ENCODE measurements at regions not wholly inside any gene's neighbourhood (a gene's known extent, or its start where the extent isn't known, plus 50 kb on each side); places are given as distances from the start of the nearest gene placed in this dataset.

- H3K27me3 ChIP-seq, result no peaks in the 10 kb centered on the region
- intact Hi-C loops (cut with DNase I), result no loop called here
- no peak overlapping the region for H3K27ac ChIP-seq
- no peak for TF ChIP-seq CTCF (IDR thresholded peaks at IDR 0.05)
- TF ChIP-seq EP300 (IDR thresholded peaks at IDR 0.05), result no peak
- no peak for TF ChIP-seq POLR2A (IDR thresholded peaks at IDR 0.05)
- H3K4me1 ChIP-seq (ENCODE audit: insufficient read depth), result no peaks in the 10 kb centered on the region
- H3K36me3 ChIP-seq, result no peaks in the 10 kb centered on the region
- no peaks in the 10 kb centered on the region for H3K9me3 ChIP-seq
- no peak overlapping the region for H3K4me3 ChIP-seq
- no peak for DNase-seq
Observed at GRCh38 chr2:14933753-14934152, 301.2 kb downstream of the LRATD1 start.

- Histone ChIP-seq H3K4me3 (no peak overlapping the region), H3K36me3 (no peaks in the 10 kb centered on the region), H3K27me3 (no peaks in the 10 kb centered on the region), H3K4me1 (ENCODE audit: insufficient read depth) (no peaks in the 10 kb centered on the region), H3K27ac (no peak overlapping the region), H3K9me3 (no peaks in the 10 kb centered on the region)
- intact Hi-C loops (cut with DNase I), result no loop called here
- DNase-seq, result no peak
- WGBS, 3 donors, result 68 to 83% (median 74%) methylated on average over 3 of the region's 3 CpGs
- no peak for TF ChIP-seq POLR2A (IDR thresholded peaks at IDR 0.05)
- TF ChIP-seq EP300 (IDR thresholded peaks at IDR 0.05), result no peak
- TF ChIP-seq CTCF (IDR thresholded peaks at IDR 0.05), result no peak
Observed at GRCh38 chr2:14936426-14936825, 303.9 kb downstream of the LRATD1 start.

GRCh38 chr2:14937336-14937735 is 304.8 kb downstream of the LRATD1 start:
- Histone ChIP-seq H3K27ac (no peak overlapping the region), H3K4me3 (no peak overlapping the region), H3K4me1 (ENCODE audit: insufficient read depth) (no peaks in the 10 kb centered on the region), H3K36me3 (no peaks in the 10 kb centered on the region), H3K27me3 (no peaks in the 10 kb centered on the region), H3K9me3 (no peaks in the 10 kb centered on the region)
- WGBS, 3 donors, result 88 to 98% (median 93%) methylated on average over 3 of the region's 3 CpGs
- intact Hi-C loops (cut with DNase I), result no loop called here
- TF ChIP-seq POLR2A (IDR thresholded peaks at IDR 0.05), result no peak
- no peak for TF ChIP-seq EP300 (IDR thresholded peaks at IDR 0.05)
- TF ChIP-seq CTCF (IDR thresholded peaks at IDR 0.05), result no peak
- no peak for DNase-seq

- no peak overlapping the region for H3K4me3 ChIP-seq
- H3K4me1 ChIP-seq (ENCODE audit: insufficient read depth), result no peaks in the 10 kb centered on the region
- H3K27ac ChIP-seq, result no peak overlapping the region
- no peaks in the 10 kb centered on the region for H3K36me3 ChIP-seq
- no peaks in the 10 kb centered on the region for H3K9me3 ChIP-seq
- 11 to 20% (median 19%) methylated on average over 4 of the region's 4 CpGs for WGBS, 3 donors
- H3K27me3 ChIP-seq, result no peaks in the 10 kb centered on the region
- intact Hi-C loops (cut with DNase I), result no loop called here
- no peak for TF ChIP-seq CTCF (IDR thresholded peaks at IDR 0.05)
- TF ChIP-seq EP300 (IDR thresholded peaks at IDR 0.05), result no peak
- TF ChIP-seq POLR2A (IDR thresholded peaks at IDR 0.05), result no peak
- no peak for DNase-seq
Observed at GRCh38 chr2:14941151-14941631, 308.7 kb downstream of the LRATD1 start.

- Histone ChIP-seq H3K27ac (no peak overlapping the region), H3K4me1 (ENCODE audit: insufficient read depth) (no peaks in the 10 kb centered on the region), H3K9me3 (no peaks in the 10 kb centered on the region), H3K4me3 (no peak overlapping the region), H3K27me3 (no peaks in the 10 kb centered on the region), H3K36me3 (no peaks in the 10 kb centered on the region)
- TF ChIP-seq CTCF (IDR thresholded peaks at IDR 0.05), result no peak
- no peak for TF ChIP-seq EP300 (IDR thresholded peaks at IDR 0.05)
- no peak for TF ChIP-seq POLR2A (IDR thresholded peaks at IDR 0.05)
- intact Hi-C loops (cut with DNase I), result no loop called here
- 82 to 90% (median 84%) methylated on average over 3 of the region's 3 CpGs for WGBS, 3 donors
- no peak for DNase-seq
Observed at GRCh38 chr2:14942987-14943386, 310.5 kb downstream of the LRATD1 start.

All from ovary (tissue), 7 donors.